Inflammatory macrophage treated with lipopolysaccharide for 4 hours (primary cell): ENCODE measurements at regions not wholly inside any gene's neighbourhood (a gene's known extent, or its start where the extent isn't known, plus 50 kb on each side); places are given as distances from the start of the nearest gene placed in this dataset.

Experiments used
- DNase-seq: peaks from one replicate; pipeline ENCODE4 v3.0.0-alpha.2; 2020

- no peak for DNase-seq
These were observed 51.4 kb upstream of the TMEM72 start for GRCh38 chr10:44859546-44860285.

GRCh38 chr10:44860811-44861736 lies 50.1 kb upstream of the TMEM72 start:
- no peak for DNase-seq
